HEK293 (cell line): ENCODE measurements at regions not wholly inside any gene's neighbourhood (a gene's known extent, or its start where the extent isn't known, plus 50 kb on each side); places are given as distances from the start of the nearest gene placed in this dataset.

Experiments used
- BCL6B ChIP-seq: fragments of 450-650 bp; formaldehyde crosslinking; IDR thresholded peaks from 2 replicates; pipeline ENCODE4 v1.5.1; 2017; ENCODE audit warnings: missing biosample characterization, missing genetic modification characterization
- FEZF1 ChIP-seq: fragments of 450-650 bp; formaldehyde crosslinking; IDR thresholded peaks from 2 replicates; pipeline ENCODE4 v1.5.1; 2016; ENCODE audit warnings: missing biosample characterization, missing genetic modification characterization
- GLI2 ChIP-seq: fragments of 450-650 bp; formaldehyde crosslinking; IDR thresholded peaks from 2 replicates; pipeline ENCODE4; 2017; ENCODE audit warnings: missing biosample characterization, missing genetic modification characterization, low read depth, borderline replicate concordance
- GLIS1 ChIP-seq: fragments of 450-650 bp; formaldehyde crosslinking; IDR thresholded peaks from 2 replicates; pipeline ENCODE4 v1.5.1; 2016; ENCODE audit warnings: missing biosample characterization, missing genetic modification characterization
- HIC1 ChIP-seq: fragments of 450-650 bp; formaldehyde crosslinking; IDR thresholded peaks from 2 replicates; pipeline ENCODE4 v1.5.1; 2016; ENCODE audit warnings: missing biosample characterization, missing genetic modification characterization
- IKZF3 ChIP-seq: fragments of 450-650 bp; IDR thresholded peaks from 2 replicates; pipeline ENCODE4 v1.5.0; 2018; ENCODE audit warnings: missing biosample characterization, mild to moderate bottlenecking, missing genetic modification characterization, moderate library complexity
- MEIS1 ChIP-seq: sonication (generic); formaldehyde crosslinking; IDR thresholded peaks from 2 replicates; pipeline ENCODE4 v1.8.1; 2022; ENCODE audit warnings: missing genetic modification reagents, mild to moderate bottlenecking, borderline replicate concordance
- OVOL3 ChIP-seq: fragments of 450-650 bp; formaldehyde crosslinking; IDR thresholded peaks from 2 replicates; pipeline ENCODE4 v1.5.1; 2016; ENCODE audit warnings: missing biosample characterization, missing genetic modification characterization
- REPIN1 ChIP-seq: fragments of 450-650 bp; formaldehyde crosslinking; IDR thresholded peaks from 2 replicates; pipeline ENCODE4 v1.5.1; 2017; ENCODE audit warnings: missing biosample characterization, missing genetic modification characterization, low read depth
- ZEB2 ChIP-seq: fragments of 450-650 bp; formaldehyde crosslinking; IDR thresholded peaks from 2 replicates; pipeline ENCODE4 v1.5.1; 2016; ENCODE audit warnings: missing biosample characterization, missing genetic modification characterization
- ZNF138 ChIP-seq: fragments of 450-650 bp; formaldehyde crosslinking; IDR thresholded peaks from 2 replicates; pipeline ENCODE4 v1.5.1; 2016; ENCODE audit warnings: missing biosample characterization, missing genetic modification characterization, borderline replicate concordance
- ZNF23 ChIP-seq: fragments of 450-650 bp; formaldehyde crosslinking; IDR thresholded peaks from 2 replicates; pipeline ENCODE4 v1.5.1; 2016; ENCODE audit warnings: missing biosample characterization, missing genetic modification characterization, borderline replicate concordance
- ZNF24 ChIP-seq: fragments of 450-650 bp; formaldehyde crosslinking; IDR thresholded peaks from 2 replicates; pipeline ENCODE4 v1.5.1; 2016; ENCODE audit warnings: missing biosample characterization, missing genetic modification characterization
- ZNF335 ChIP-seq: fragments of 450-650 bp; formaldehyde crosslinking; conservative IDR thresholded peaks from 2 replicates; pipeline ENCODE4 v1.5.1; 2016; ENCODE audit warnings: missing biosample characterization, missing genetic modification characterization
- ZNF341 ChIP-seq: fragments of 450-650 bp; formaldehyde crosslinking; IDR thresholded peaks from 2 replicates; pipeline ENCODE4; 2016; ENCODE audit warnings: low read depth, missing biosample characterization, missing genetic modification characterization
- ZNF350 ChIP-seq: fragments of 450-650 bp; formaldehyde crosslinking; IDR thresholded peaks from 2 replicates; pipeline ENCODE4 v1.5.0; 2017; ENCODE audit warnings: missing biosample characterization, mild to moderate bottlenecking, missing genetic modification characterization
- ZNF404 ChIP-seq: fragments of 450-650 bp; formaldehyde crosslinking; IDR thresholded peaks from 2 replicates; pipeline ENCODE4 v1.5.1; 2017; ENCODE audit warnings: missing biosample characterization, missing genetic modification characterization
- ZNF501 ChIP-seq: fragments of 450-650 bp; formaldehyde crosslinking; IDR thresholded peaks from 2 replicates; pipeline ENCODE4 v1.5.1; 2016; ENCODE audit warnings: missing biosample characterization, missing genetic modification characterization
- ZNF529 ChIP-seq: fragments of 450-650 bp; formaldehyde crosslinking; IDR thresholded peaks from 2 replicates; pipeline ENCODE4 v1.5.1; 2017; ENCODE audit warnings: missing genetic modification characterization, missing biosample characterization; ENCODE audit not compliant: insufficient replicate concordance
- ZNF571 ChIP-seq: fragments of 450-650 bp; formaldehyde crosslinking; IDR thresholded peaks from 2 replicates; pipeline ENCODE4 v1.5.0; 2017; ENCODE audit warnings: missing biosample characterization, missing genetic modification characterization
- ZNF664 ChIP-seq: fragments of 450-650 bp; formaldehyde crosslinking; IDR thresholded peaks from 2 replicates; pipeline ENCODE4 v1.5.1; 2016; ENCODE audit warnings: missing biosample characterization, missing genetic modification characterization
- ZNF707 ChIP-seq: fragments of 450-650 bp; formaldehyde crosslinking; IDR thresholded peaks from 2 replicates; pipeline ENCODE4 v1.5.1; 2016; ENCODE audit warnings: missing biosample characterization, missing genetic modification characterization
- ZNF747 ChIP-seq: fragments of 450-650 bp; formaldehyde crosslinking; IDR thresholded peaks from 2 replicates; pipeline ENCODE4 v1.5.1; 2016; ENCODE audit warnings: missing biosample characterization, missing genetic modification characterization
- ZNF777 ChIP-seq: fragments of 450-650 bp; formaldehyde crosslinking; IDR thresholded peaks from 2 replicates; pipeline ENCODE4 v1.5.1; 2017; ENCODE audit warnings: missing biosample characterization, missing genetic modification characterization, borderline replicate concordance
- ZNF830 ChIP-seq: fragments of 450-650 bp; IDR thresholded peaks from 2 replicates; pipeline ENCODE4 v1.5.0; 2018; ENCODE audit warnings: missing biosample characterization, missing genetic modification characterization, low read depth, mild to moderate bottlenecking, moderate library complexity
- TF ChIP-seq, protein P1 (sequence below): fragments of 450-650 bp; formaldehyde crosslinking; IDR thresholded peaks from 2 replicates; pipeline ENCODE4 v1.5.1; 2017; ENCODE audit warnings: missing biosample characterization, missing genetic modification characterization
- TF ChIP-seq, protein P2 (sequence below): fragments of 450-650 bp; formaldehyde crosslinking; IDR thresholded peaks from 2 replicates; pipeline ENCODE4 v1.5.1; 2016; ENCODE audit warnings: missing biosample characterization, missing genetic modification characterization
- TF ChIP-seq, protein P3 (sequence below): fragments of 450-650 bp; formaldehyde crosslinking; IDR thresholded peaks from 2 replicates; pipeline ENCODE4 v1.5.1; 2016; ENCODE audit warnings: missing biosample characterization, missing genetic modification characterization, borderline replicate concordance
- TF ChIP-seq, protein P4 (sequence below): fragments of 450-650 bp; formaldehyde crosslinking; IDR thresholded peaks from 2 replicates; pipeline ENCODE4 v1.5.1; 2017; ENCODE audit warnings: missing biosample characterization, mild to moderate bottlenecking, missing genetic modification characterization, moderate library complexity

DNA sequence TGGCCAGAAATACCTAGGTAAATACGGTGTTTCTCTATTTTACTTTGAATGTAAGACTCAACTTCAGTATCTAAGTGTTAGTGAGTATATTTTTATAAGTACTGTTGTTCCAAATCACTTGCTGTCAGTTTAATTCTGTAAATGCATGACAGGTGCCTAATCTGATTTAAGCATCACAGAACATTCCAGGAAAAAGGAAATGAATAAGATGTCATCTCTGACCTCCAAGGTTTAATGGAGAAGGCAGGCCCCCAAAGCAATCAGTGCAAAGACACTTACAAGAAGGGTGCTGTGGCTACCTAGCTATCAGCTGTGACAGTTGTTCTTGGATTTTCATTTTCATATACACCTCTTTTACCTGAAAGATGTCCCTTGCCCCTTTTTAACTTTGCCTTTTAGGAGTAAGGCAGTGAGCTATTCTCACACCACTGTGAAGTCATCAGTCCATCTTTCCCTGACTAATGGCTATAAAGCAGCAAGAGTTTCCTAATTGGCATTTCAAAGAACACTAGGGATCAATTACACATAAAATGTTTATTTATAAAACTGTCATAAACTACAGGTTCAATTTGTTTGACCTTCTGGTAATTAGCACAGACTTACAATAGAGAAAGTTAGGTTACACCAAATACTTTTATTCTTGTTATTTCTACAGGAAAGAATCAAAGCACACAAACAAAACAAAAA, 427.6 kb downstream of the SPRY2 start (continued):
- TF ChIP-seq ZNF747 (tag by site-specific recombination) (no peak), ZNF23 (tag by site-specific recombination) (no peak), GLI2 (tag by site-specific recombination) (peak; percentile 67; the same call in 1 of the 2 replicates), ZNF664 (tag by site-specific recombination) (no peak), ZNF777 (no peak), MEIS1 (CRISPR knock-in tag) (no peak), HIC1 (tag by site-specific recombination) (peak; percentile 72), ZNF335 (no peak), ZNF529 (tag by site-specific recombination) (no peak), REPIN1 (tag by site-specific recombination) (no peak), ZNF138 (tag by site-specific recombination) (no peak), FEZF1 (peak; percentile 92), ZNF830 (tag by site-specific recombination) (no peak), ZNF571 (tag by site-specific recombination) (no peak), ZEB2 (tag by site-specific recombination) (peak; percentile 54; the same call in 1 of the 2 replicates), ZNF24 (tag by site-specific recombination) (0 out of 2 replicates have a peak, but pooled peaks have one; percentile 47), GLIS1 (no peak), ZNF350 (tag by site-specific recombination) (no peak), ZNF707 (tag by site-specific recombination) (no peak), ZNF341 (tag by site-specific recombination) (no peak), IKZF3 (tag by site-specific recombination) (peak; percentile 88; the same call in 1 of the 2 replicates), ZNF404 (tag by site-specific recombination) (no peak), BCL6B (peak; percentile 59; the same call in 1 of the 2 replicates), ZNF501 (tag by site-specific recombination) (0 out of 2 replicates have a peak, but pooled peaks have one; percentile 16), OVOL3 (0 out of 2 replicates have a peak, but pooled peaks have one; percentile 47)
- TF ChIP-seq, protein P1, sequence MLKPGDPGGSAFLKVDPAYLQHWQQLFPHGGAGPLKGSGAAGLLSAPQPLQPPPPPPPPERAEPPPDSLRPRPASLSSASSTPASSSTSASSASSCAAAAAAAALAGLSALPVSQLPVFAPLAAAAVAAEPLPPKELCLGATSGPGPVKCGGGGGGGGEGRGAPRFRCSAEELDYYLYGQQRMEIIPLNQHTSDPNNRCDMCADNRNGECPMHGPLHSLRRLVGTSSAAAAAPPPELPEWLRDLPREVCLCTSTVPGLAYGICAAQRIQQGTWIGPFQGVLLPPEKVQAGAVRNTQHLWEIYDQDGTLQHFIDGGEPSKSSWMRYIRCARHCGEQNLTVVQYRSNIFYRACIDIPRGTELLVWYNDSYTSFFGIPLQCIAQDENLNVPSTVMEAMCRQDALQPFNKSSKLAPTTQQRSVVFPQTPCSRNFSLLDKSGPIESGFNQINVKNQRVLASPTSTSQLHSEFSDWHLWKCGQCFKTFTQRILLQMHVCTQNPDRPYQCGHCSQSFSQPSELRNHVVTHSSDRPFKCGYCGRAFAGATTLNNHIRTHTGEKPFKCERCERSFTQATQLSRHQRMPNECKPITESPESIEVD (tag by site-specific recombination): peak; percentile 82
- TF ChIP-seq, protein P2, sequence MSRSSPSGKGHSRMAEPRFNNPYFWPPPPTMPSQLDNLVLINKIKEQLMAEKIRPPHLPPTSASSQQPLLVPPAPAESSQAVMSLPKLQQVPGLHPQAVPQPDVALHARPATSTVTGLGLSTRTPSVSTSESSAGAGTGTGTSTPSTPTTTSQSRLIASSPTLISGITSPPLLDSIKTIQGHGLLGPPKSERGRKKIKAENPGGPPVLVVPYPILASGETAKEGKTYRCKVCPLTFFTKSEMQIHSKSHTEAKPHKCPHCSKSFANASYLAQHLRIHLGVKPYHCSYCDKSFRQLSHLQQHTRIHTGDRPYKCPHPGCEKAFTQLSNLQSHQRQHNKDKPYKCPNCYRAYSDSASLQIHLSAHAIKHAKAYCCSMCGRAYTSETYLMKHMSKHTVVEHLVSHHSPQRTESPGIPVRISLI (tag by site-specific recombination): no peak
- TF ChIP-seq, protein P3, sequence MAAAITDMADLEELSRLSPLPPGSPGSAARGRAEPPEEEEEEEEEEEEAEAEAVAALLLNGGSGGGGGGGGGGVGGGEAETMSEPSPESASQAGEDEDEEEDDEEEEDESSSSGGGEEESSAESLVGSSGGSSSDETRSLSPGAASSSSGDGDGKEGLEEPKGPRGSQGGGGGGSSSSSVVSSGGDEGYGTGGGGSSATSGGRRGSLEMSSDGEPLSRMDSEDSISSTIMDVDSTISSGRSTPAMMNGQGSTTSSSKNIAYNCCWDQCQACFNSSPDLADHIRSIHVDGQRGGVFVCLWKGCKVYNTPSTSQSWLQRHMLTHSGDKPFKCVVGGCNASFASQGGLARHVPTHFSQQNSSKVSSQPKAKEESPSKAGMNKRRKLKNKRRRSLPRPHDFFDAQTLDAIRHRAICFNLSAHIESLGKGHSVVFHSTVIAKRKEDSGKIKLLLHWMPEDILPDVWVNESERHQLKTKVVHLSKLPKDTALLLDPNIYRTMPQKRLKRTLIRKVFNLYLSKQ (tag by site-specific recombination): no peak
- TF ChIP-seq, protein P4, sequence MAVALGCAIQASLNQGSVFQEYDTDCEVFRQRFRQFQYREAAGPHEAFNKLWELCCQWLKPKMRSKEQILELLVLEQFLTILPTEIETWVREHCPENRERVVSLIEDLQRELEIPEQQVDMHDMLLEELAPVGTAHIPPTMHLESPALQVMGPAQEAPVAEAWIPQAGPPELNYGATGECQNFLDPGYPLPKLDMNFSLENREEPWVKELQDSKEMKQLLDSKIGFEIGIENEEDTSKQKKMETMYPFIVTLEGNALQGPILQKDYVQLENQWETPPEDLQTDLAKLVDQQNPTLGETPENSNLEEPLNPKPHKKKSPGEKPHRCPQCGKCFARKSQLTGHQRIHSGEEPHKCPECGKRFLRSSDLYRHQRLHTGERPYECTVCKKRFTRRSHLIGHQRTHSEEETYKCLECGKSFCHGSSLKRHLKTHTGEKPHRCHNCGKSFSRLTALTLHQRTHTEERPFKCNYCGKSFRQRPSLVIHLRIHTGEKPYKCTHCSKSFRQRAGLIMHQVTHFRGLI (tag by site-specific recombination): peak; percentile 16; the same call in 1 of the 2 replicates
